Adipocyte (in vitro differentiated cells): ENCODE measurements at regions not wholly inside any gene's neighbourhood (a gene's known extent, or its start where the extent isn't known, plus 50 kb on each side); places are given as distances from the start of the nearest gene placed in this dataset.

Source experiments
- DNase-seq: peaks from one replicate; pipeline ENCODE4 v3.0.0-alpha.2; 2015; ENCODE audit warnings: low read depth
- H3K27me3 ChIP-seq: replicated peaks from 2 replicates; pipeline ENCODE4 v1.7.0; 2013; ENCODE audit warnings: mild to moderate bottlenecking, low read length, moderate library complexity; ENCODE audit not compliant: control insufficient read depth, insufficient read depth
- H3K36me3 ChIP-seq: 2 replicates; pipeline ENCODE4 v1.7.0; 2013; ENCODE audit warnings: low read length, mild to moderate bottlenecking, moderate library complexity; ENCODE audit not compliant: control insufficient read depth, insufficient read depth, severe bottlenecking
- H3K4me1 ChIP-seq: 2 replicates; pipeline ENCODE4 v1.7.0; 2013; ENCODE audit warnings: mild to moderate bottlenecking, low read length, moderate library complexity; ENCODE audit not compliant: control insufficient read depth, insufficient read depth
- H3K4me3 ChIP-seq: 2 replicates; pipeline ENCODE4 v1.7.0; 2013; ENCODE audit warnings: mild to moderate bottlenecking, low read length, moderate library complexity
- H3K9ac ChIP-seq: 2 replicates; pipeline ENCODE4 v1.7.0; 2013; ENCODE audit warnings: mild to moderate bottlenecking, low read length, moderate library complexity
- H3K9me3 ChIP-seq: 2 replicates; pipeline ENCODE4 v1.7.0; 2013; ENCODE audit warnings: mild to moderate bottlenecking, low read length, moderate library complexity; ENCODE audit not compliant: control insufficient read depth

DNA sequence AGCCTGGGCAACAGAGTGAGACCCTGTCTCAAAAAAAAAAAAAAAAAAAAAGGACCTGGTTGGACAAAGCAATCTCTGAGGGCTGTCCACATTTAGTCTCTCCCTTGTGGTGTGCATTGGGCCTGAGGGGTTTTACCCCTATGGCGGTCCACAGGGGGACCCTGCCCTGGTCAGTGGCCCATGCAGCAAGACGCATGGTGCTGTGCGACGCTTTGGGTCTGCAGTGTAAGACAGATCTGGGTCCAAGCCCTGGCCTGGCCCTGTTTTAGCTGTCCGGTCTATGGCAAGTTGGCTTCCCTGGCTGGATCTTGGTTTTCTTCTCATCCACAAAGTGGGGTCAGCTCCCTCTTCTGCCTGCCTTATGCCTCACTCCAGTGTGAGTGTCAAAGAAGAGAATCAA is 123.2 kb upstream of the NLRP1 start:
- no peak for DNase-seq
- peaks cover 13% of the 10 kb centered on the region for H3K9me3 ChIP-seq
- no peak overlapping the region for H3K4me3 ChIP-seq
- H3K27me3 ChIP-seq, result peaks cover 23% of the 10 kb centered on the region
- no peaks in the 10 kb centered on the region for H3K4me1 ChIP-seq
- no peak overlapping the region for H3K9ac ChIP-seq
- no peaks in the 10 kb centered on the region for H3K36me3 ChIP-seq

DNA sequence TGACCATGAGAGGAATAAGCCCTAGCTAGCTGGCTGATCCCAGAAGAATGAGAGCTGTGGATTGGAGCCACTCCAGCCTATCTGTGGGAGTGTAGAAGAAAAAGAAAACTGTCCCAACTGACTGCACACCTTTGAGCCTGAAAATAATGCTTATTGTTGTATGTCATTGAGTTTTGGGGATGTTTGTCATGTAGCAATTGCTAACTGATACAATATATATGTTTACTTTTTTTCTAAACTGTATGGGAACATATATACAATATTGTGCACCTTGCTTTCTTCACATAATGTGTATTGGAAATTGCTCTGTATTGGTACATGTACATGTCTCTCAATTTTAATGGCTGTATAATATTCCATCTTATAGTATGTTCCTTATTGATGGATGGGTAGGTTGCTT is 124.0 kb upstream of the NLRP1 start:
- Histone ChIP-seq H3K4me3 (no peak overlapping the region), H3K9me3 (peaks cover 4% of the 10 kb centered on the region), H3K9ac (no peak overlapping the region), H3K27me3 (peaks cover 30% of the 10 kb centered on the region), H3K36me3 (no peaks in the 10 kb centered on the region), H3K4me1 (no peaks in the 10 kb centered on the region)
- DNase-seq, result no peak

DNA sequence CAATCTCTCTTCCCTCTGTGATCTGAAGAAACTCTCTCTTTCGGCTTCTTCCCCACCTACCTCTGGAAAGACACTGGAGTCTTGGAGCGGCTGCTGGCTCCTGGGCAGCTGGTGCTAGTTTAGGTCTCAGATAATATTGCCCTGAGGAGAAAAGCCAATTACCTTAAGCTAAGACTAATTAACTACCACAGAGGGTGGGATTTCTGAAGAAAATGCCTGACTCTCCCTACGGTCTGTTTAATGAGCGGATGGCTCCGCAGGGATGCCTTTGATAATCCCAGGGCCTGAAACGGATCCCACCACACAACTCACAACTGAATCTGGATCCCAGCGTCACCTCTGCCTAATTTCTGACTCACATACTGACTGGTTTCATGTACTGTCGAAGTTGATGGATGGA is 127.0 kb upstream of the NLRP1 start:
- DNase-seq, result no peak
- Histone ChIP-seq H3K4me3 (no peak overlapping the region), H3K9ac (no peak overlapping the region), H3K36me3 (no peaks in the 10 kb centered on the region), H3K9me3 (peaks cover 4% of the 10 kb centered on the region), H3K4me1 (no peaks in the 10 kb centered on the region), H3K27me3 (peaks cover 50% of the 10 kb centered on the region)

DNA sequence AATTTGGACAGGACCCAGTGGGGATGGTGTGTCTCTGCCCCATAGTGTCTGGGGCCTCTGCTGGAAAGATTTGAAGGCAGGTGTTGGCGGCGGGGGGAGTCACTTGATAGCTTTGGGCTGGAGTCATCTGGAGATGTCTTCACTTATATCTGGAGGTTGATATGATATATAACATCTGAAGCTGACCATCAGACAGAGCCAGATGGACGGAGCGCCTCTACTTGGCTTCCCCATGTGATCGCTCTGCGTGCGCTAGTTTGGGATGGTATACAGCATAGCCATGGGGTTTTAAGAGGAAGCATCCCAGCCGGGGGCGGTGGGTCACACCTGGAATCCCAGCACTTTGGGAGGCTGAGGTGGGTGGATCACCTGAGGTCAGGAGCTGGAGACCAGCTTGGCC is 130.7 kb upstream of the NLRP1 start:
- no peak overlapping the region for H3K9ac ChIP-seq
- peaks cover 65% of the 10 kb centered on the region for H3K27me3 ChIP-seq

DNA sequence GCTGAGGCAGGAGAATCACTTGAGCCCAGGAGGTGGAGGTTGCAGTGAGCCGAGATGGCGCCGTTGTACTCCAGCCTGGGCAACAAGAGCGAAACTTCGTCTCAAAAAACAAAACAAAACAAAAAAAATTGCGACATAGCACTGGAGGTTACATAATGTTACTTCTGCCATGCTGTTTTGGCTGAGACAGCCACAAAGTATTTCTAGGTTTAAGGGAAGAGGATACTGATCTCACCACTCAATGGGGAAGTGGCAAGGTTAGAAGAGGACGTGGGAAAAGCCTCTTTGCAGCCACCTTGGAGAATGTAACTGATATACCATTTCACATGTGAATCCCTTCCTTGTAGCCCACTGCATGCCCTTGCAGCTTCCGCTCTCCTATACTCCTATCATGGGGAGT is 131.2 kb upstream of the NLRP1 start:
- peaks cover 62% of the 10 kb centered on the region for H3K27me3 ChIP-seq
- no peak overlapping the region for H3K4me3 ChIP-seq
- H3K4me1 ChIP-seq, result no peaks in the 10 kb centered on the region
- H3K9ac ChIP-seq, result no peak overlapping the region
- DNase-seq, result no peak
- H3K9me3 ChIP-seq, result no peaks in the 10 kb centered on the region
- H3K36me3 ChIP-seq, result no peaks in the 10 kb centered on the region

More for the DNA sequence above, 130.7 kb upstream of the NLRP1 start:
- Histone ChIP-seq H3K4me1 (no peaks in the 10 kb centered on the region), H3K36me3 (no peaks in the 10 kb centered on the region), H3K9me3 (no peaks in the 10 kb centered on the region), H3K4me3 (no peak overlapping the region)
- no peak for DNase-seq

DNA sequence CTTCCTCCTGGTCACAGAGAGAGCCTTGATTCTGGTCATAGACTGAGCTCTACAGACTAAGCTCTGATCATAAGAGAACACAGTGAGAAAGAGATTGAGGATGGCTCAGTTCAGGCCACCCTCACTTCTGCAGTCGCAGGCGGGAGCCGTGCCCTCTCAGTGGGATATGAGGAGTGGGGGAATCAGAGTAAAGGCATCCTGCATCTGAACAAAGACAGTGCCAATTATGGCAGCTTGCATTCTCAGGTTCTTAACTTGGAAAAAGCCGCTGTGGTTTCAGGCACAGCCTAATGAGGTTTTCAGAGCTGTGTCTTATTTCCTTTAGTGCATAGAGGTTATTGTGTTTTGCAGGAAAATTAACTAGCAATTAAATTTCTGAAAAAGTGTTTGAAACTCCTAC is 134.4 kb upstream of the NLRP1 start:
- peaks cover 37% of the 10 kb centered on the region for H3K27me3 ChIP-seq
- DNase-seq, result no peak
- H3K36me3 ChIP-seq, result no peaks in the 10 kb centered on the region
- no peak overlapping the region for H3K9ac ChIP-seq
- no peak overlapping the region for H3K4me3 ChIP-seq
- H3K9me3 ChIP-seq, result no peaks in the 10 kb centered on the region
- no peaks in the 10 kb centered on the region for H3K4me1 ChIP-seq

DNA sequence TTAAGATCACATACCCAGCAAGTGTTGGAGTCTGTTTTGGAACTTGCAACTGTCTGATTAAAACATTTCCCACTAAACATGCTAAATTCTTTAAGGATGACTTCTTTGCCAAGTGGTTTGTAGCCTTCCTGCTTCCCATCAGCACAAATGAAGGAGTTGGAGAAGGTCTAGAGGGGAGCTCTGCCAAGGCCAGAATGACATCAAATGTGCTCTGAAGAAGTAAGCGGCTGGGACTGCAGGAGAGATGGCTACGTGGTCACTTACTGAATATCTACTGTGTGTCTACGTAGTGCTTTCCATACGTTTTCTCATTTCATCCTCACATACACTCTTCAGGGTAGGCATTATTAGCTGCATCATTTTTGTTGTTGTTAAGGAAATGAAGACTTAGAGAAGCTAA is 135.7 kb upstream of the NLRP1 start:
- Histone ChIP-seq H3K4me1 (no peaks in the 10 kb centered on the region), H3K9ac (no peak overlapping the region), H3K27me3 (peaks cover 27% of the 10 kb centered on the region), H3K4me3 (no peak overlapping the region), H3K36me3 (no peaks in the 10 kb centered on the region), H3K9me3 (peaks cover 6% of the 10 kb centered on the region)
- no peak for DNase-seq

DNA sequence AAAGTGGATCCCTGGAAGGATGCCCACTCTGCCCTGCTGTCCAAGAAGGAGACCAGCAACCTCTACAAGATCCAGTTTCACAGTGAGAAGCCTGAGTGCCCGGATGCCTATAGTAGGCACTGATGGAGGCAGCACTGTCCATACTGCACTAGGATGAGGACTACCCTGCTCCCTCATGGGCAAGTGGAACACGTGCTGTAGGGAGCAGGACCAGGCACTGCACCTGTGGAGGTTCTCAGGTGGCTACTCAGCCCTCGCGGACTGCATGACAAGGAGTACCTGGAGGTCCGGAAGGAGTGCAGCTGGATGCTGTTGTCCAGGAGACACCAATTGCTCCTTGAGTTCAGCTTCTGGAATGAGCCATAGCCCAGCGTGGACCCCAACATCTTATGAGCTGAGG is 146.1 kb upstream of the NLRP1 start:
- Histone ChIP-seq H3K9ac (no peak overlapping the region), H3K4me1 (no peaks in the 10 kb centered on the region), H3K27me3 (peaks cover 10% of the 10 kb centered on the region), H3K36me3 (no peaks in the 10 kb centered on the region), H3K4me3 (no peak overlapping the region), H3K9me3 (peaks cover 18% of the 10 kb centered on the region)
- DNase-seq, result no peak

DNA sequence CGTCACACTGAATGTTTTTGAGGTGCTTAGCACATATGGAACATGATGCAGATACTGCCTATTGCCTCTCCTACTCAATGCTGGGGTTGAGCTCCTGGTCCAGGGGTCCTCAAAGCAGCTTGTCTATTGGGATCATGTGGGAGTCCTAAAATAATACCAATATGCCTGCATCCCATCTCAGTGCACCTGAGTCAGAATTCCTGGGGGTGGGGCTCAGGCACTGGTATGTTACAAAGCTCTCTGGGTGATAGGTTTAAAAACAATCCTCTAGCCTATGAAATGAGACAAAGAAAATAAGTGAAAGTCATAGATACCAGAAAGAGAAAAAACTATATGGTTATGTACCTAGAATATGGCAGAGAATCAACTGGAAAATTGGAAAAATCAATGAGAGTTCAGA is 156.6 kb upstream of the NLRP1 start:
- no peak overlapping the region for H3K9ac ChIP-seq
- H3K9me3 ChIP-seq, result no peaks in the 10 kb centered on the region
- peaks cover 19% of the 10 kb centered on the region for H3K27me3 ChIP-seq
- H3K4me1 ChIP-seq, result no peaks in the 10 kb centered on the region
- H3K36me3 ChIP-seq, result no peaks in the 10 kb centered on the region
- H3K4me3 ChIP-seq, result no peak overlapping the region
- DNase-seq, result no peak

DNA sequence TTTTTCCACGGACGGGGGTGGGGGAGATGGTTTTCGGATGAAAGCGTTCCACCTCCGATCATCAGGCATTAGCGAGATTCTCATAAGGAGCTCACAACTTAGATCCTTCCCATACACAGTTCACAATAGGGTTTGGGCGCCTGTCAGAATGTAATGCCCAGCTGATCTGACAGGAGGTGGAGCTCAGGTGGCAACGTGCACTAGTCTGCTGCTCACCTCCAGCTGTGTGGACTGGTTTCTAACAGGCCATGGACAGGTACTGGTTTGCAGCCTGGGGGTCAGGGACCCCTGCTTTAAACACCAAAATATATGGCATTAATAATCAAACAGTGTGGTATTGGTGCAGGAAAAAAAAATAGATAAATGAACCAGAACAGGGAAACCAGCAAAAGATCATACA is 157.5 kb upstream of the NLRP1 start:
- H3K4me3 ChIP-seq, result no peak overlapping the region
- H3K9me3 ChIP-seq, result no peaks in the 10 kb centered on the region
- no peaks in the 10 kb centered on the region for H3K4me1 ChIP-seq
- DNase-seq, result no peak
- H3K9ac ChIP-seq, result no peak overlapping the region
- H3K36me3 ChIP-seq, result no peaks in the 10 kb centered on the region
- H3K27me3 ChIP-seq, result peaks cover 16% of the 10 kb centered on the region

DNA sequence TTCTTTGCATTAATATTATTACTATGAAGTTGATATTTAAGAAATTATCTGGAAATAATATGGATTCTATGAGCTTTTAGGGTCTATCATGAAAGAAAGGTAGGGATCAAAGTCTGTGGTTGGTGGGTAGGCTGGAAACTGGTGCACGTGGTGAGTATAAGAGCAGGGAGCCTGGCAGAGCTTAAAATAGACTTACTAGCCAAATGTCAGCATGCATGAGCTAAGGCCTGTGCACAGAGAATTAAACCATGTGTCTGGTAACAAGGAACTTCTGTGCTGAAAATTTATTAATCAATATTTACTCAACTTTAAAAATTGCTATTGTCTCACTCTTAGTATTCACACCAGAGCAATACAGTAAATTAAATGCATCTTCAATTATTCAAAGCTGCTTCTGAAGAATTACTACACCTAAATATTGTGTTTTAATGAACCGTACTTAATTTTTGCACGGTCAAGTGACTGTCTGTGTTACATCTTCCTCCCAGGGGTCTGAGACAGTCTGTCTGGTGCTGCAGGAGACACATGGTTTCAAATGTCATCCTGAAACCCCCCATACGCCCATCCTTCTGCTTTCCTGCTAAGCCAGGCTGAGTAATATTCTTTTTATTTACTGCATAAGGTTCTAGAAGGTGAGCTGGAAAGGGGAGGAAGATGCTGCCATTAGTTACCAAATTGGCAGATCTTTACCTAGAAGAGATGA is 161.0 kb upstream of the NLRP1 start:
- H3K9me3 ChIP-seq, result no peaks in the 10 kb centered on the region
- H3K4me1 ChIP-seq, result no peaks in the 10 kb centered on the region
- H3K27me3 ChIP-seq, result peaks cover 29% of the 10 kb centered on the region
- no peak for DNase-seq
- H3K36me3 ChIP-seq, result no peaks in the 10 kb centered on the region
- no peak overlapping the region for H3K9ac ChIP-seq
- no peak overlapping the region for H3K4me3 ChIP-seq

DNA sequence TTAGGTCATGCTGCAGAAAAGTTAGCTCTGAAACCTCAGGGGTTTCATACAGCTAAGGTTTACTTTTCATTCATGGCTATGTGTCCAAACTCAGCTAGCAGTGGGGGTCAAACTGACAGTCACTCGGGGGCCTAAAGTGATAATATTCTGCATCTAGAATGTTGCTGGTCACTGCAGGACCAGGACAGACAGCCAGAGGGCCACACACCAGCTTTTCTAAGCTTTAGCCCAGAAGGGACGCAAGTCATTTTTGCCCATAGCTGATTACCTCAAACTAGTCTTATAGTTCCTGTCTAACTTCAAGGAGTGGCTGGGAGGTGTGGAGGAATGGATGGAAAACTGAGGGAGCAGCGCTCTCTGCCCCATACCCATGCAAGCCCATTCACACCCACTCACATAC is 163.0 kb upstream of the NLRP1 start:
- H3K36me3 ChIP-seq, result no peaks in the 10 kb centered on the region
- H3K27me3 ChIP-seq, result peaks cover 24% of the 10 kb centered on the region
- no peaks in the 10 kb centered on the region for H3K9me3 ChIP-seq
- H3K4me1 ChIP-seq, result no peaks in the 10 kb centered on the region
- DNase-seq, result no peak
- no peak overlapping the region for H3K9ac ChIP-seq
- no peak overlapping the region for H3K4me3 ChIP-seq
